ENCODE measurements at regions not wholly inside any gene's neighbourhood (a gene's known extent, or its start where the extent isn't known, plus 50 kb on each side); places are given as distances from the start of the nearest gene placed in this dataset.

- TF ChIP-seq CEBPB (IDR thresholded peaks at IDR 0.05) (no peak), EP300 (IDR thresholded peaks at IDR 0.05; ENCODE audit: borderline replicate concordance) (no peak), RAD21 (IDR thresholded peaks at IDR 0.05; ENCODE audit: low read depth) (no peak), MAX (IDR thresholded peaks at IDR 0.05) (no peak), ZBTB7A (IDR thresholded peaks at IDR 0.05; ENCODE audit: low read depth) (no peak), TAF1 (IDR thresholded peaks at IDR 0.05; ENCODE audit: low read depth) (no peak), TCF12 (IDR thresholded peaks at IDR 0.05; ENCODE audit: low read depth) (no peak), CREB1 (IDR thresholded peaks at IDR 0.05; ENCODE audit: low read depth) (no peak), USF1 (IDR thresholded peaks at IDR 0.05) (no peak), REST (IDR thresholded peaks at IDR 0.05; ENCODE audit: low read depth) (no peak)
Observed at GRCh38 chr5:66408576-66408975, 187.6 kb upstream of the MAST4 start.

Measured in Ishikawa (cell line).